B cell (primary cell): ENCODE measurements at regions not wholly inside any gene's neighbourhood (a gene's known extent, or its start where the extent isn't known, plus 50 kb on each side); places are given as distances from the start of the nearest gene placed in this dataset.

ENCODE experiments used
- ATAC-seq: fragments of 200-7000 bp; cut with Tn5 transposase; one replicate; pipeline ENCODE4 v1.10.0; 2021; ENCODE audit warnings: low read depth, mild to moderate bottlenecking, moderate number of reproducible peaks, moderate library complexity
- CTCF ChIA-PET: fragments of 350-600 bp; sonication (Branson Sonifier 250); formaldehyde crosslinking; loops from one replicate; lab custom pipeline; 2021; ENCODE audit warnings: antibody characterized with exemption, inconsistent platforms; lab: Charles Lee
- POLR2A ChIA-PET: fragments of 350-600 bp; sonication (Branson Sonifier 250); formaldehyde crosslinking; loops from one replicate; lab custom pipeline; 2021; ENCODE audit warnings: antibody characterized with exemption; lab: Charles Lee
- DNase-seq: peaks from one replicate; pipeline ENCODE4 v3.0.0; 2013
- H2AFZ ChIP-seq: 2 replicates; pipeline ENCODE4 v1.6.1; 2012; ENCODE audit warnings: mild to moderate bottlenecking, low read depth, low read length; ENCODE audit not compliant: insufficient read depth, poor library complexity, severe bottlenecking
- H3K27ac ChIP-seq, 2 donors: 1 replicate in 1 of 2; 2 replicates in 1 of 2; pipeline ENCODE4 v1.5.1; 2012 to 2013; ENCODE audit warnings: low read length in 2 of 2, mild to moderate bottlenecking in 2 of 2, moderate library complexity in 1 of 2
- H3K27me3 ChIP-seq, 4 experiments: fragments of 200-600 bp in 1 of 4; sonication (generic) in 1 of 4; replicated peaks in 1 of 4; 1 replicate in 2 of 4; 2 replicates in 2 of 4; pipeline versions ENCODE4 v1.6.1 to v1.7.0; 2013 to 2016; ENCODE audit warnings: low read length in 3 of 4, mild to moderate bottlenecking in 2 of 4, mixed read lengths in 1 of 4, moderate library complexity in 1 of 4; ENCODE audit not compliant: insufficient read depth in 4 of 4, control insufficient read depth in 3 of 4; ENCODE audit errors: control extremely low read depth in 1 of 4
- H3K36me3 ChIP-seq, 2 experiments: replicated peaks in 1 of 2; 1 replicate in 1 of 2; 2 replicates in 1 of 2; pipeline versions ENCODE4 v1.6.1 to v1.7.1; 2013; ENCODE audit warnings: low read length in 1 of 2; ENCODE audit not compliant: insufficient read depth in 2 of 2, control insufficient read depth in 1 of 2; ENCODE audit errors: control extremely low read depth in 1 of 2, extremely low read depth in 1 of 2
- H3K4me1 ChIP-seq, 2 donors: fragments of 200-600 bp in 1 of 2; sonication (generic) in 1 of 2; 1 replicate in 1 of 2; 2 replicates in 1 of 2; pipeline versions ENCODE4 v1.5.1 to v1.6.1; 2013 to 2017; ENCODE audit warnings: low read length in 2 of 2; ENCODE audit not compliant: control insufficient read depth in 2 of 2, insufficient read depth in 2 of 2
- H3K4me2 ChIP-seq: replicated peaks from 2 replicates; pipeline ENCODE3; 2012; ENCODE audit warnings: mild to moderate bottlenecking, low read depth, low read length; ENCODE audit not compliant: poor library complexity, severe bottlenecking
- H3K4me3 ChIP-seq, 5 experiments: fragments of 200-600 bp in 1 of 5; sonication (generic) in 1 of 5; 1 replicate in 3 of 5; 2 replicates in 2 of 5; pipeline versions ENCODE4 v1.5.1 to v1.7.0; 2011 to 2016; ENCODE audit warnings: low read length in 4 of 5, mild to moderate bottlenecking in 4 of 5, low read depth in 2 of 5, control low read depth in 1 of 5, moderate library complexity in 1 of 5; ENCODE audit not compliant: insufficient read depth in 1 of 5; ENCODE audit errors: control extremely low read depth in 1 of 5, extremely low read depth in 1 of 5
- H3K79me2 ChIP-seq: fragments of 200-600 bp; sonication (generic); one replicate; pipeline ENCODE4 v1.6.0; 2016; ENCODE audit warnings: low read length; ENCODE audit not compliant: control insufficient read depth, insufficient read depth
- H3K9ac ChIP-seq: fragments of 200-600 bp; sonication (generic); 2 replicates; pipeline ENCODE4 v1.6.1; 2017; ENCODE audit warnings: mild to moderate bottlenecking, low read length, moderate library complexity
- H3K9me3 ChIP-seq, 3 donors: one replicate each; pipeline versions ENCODE4 v1.6.1 to v1.7.1; 2013; ENCODE audit warnings: low read length in 2 of 3; ENCODE audit not compliant: control insufficient read depth in 2 of 3, insufficient read depth in 1 of 3; ENCODE audit errors: control extremely low read depth in 1 of 3
- H4K20me1 ChIP-seq: 2 replicates; pipeline ENCODE4 v1.6.0; 2012; ENCODE audit warnings: mild to moderate bottlenecking, low read length; ENCODE audit not compliant: insufficient read depth, control insufficient read depth, poor library complexity, severe bottlenecking
- H3K27ac Mint-ChIP-seq: one replicate; pipeline ENCODE4 v1.8.0; 2021; ENCODE audit warnings: mixed read lengths
- H3K27me3 Mint-ChIP-seq: one replicate; pipeline ENCODE4 v1.8.0; 2021; ENCODE audit warnings: mixed read lengths
- H3K4me1 Mint-ChIP-seq: one replicate; pipeline ENCODE4 v1.8.0; 2021; ENCODE audit warnings: mixed read lengths
- H3K4me3 Mint-ChIP-seq: one replicate; pipeline ENCODE4 v1.8.0; 2021; ENCODE audit warnings: mixed read lengths
- H3K9me3 Mint-ChIP-seq: one replicate; pipeline ENCODE4 v1.8.0; 2022; ENCODE audit warnings: mixed read lengths; ENCODE audit not compliant: insufficient read depth
- EZH2 ChIP-seq: IDR thresholded peaks from 2 replicates; pipeline ENCODE4 v1.6.1; 2012; ENCODE audit warnings: borderline replicate concordance, low read depth, mild to moderate bottlenecking, moderate library complexity, low read length; ENCODE audit not compliant: insufficient read depth, poor library complexity, severe bottlenecking
- WGBS: methylation state at CpG from one replicate; pipeline ENCODE4 v1.1.5; 2013; ENCODE audit warnings: missing lambda C conversion rate; ENCODE audit not compliant: insufficient coverage; 5-methylcytosine and 5-hydroxymethylcytosine counted together
- intact Hi-C: fragments of 100-400 bp; cut with micrococcal nuclease; formaldehyde crosslinking; loops from one replicate; pipeline ENCODE4 v1.10.0; 2022
- TF ChIP-seq, protein P1 (sequence below): fragments of 200-600 bp; IDR thresholded peaks from one replicate; pipeline ENCODE4 v1.8.0; 2022; ENCODE audit warnings: antibody characterized with exemption, mild to moderate bottlenecking

DNA sequence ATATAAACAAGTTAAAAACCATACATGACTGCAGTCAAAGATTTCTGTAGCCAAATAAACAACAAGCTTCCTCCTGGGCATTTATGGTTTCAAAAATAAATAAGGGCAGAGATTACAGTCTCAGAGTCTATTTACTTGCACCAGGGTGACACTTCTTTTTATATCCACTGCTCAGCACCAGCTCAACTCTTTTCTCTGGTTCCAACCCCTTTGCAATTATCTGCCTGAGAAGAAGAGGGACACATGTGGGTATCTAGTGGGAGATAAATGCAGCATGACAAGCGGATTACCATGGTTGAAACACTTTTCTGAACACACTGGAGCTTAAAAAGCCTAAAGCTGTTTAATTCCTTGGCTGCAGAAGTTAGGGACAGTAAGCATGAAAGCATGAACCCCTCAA lies 311.5 kb downstream of the CNTN3 start:
- no peaks in the 10 kb centered on the region for H3K4me1 Mint-ChIP-seq
- Histone ChIP-seq H3K9ac (no peak overlapping the region), H3K4me2 (no peak overlapping the region), H3K79me2 (no peaks in the 10 kb centered on the region), H4K20me1 (no peaks in the 10 kb centered on the region), H3K27ac (no peak overlapping the region), H3K4me3 (no peak overlapping the region), H2AFZ (no peak overlapping the region), H3K36me3 (no peaks in the 10 kb centered on the region), H3K4me1 (no peaks in the 10 kb centered on the region), H3K9me3 (no peaks in the 10 kb centered on the region), H3K27me3 (no peaks in the 10 kb centered on the region)
- H3K9me3 Mint-ChIP-seq, result no peaks in the 10 kb centered on the region
- CTCF ChIA-PET, result no interaction called here
- 100% methylated on average over 1 of the region's 1 CpG for WGBS
- H3K4me3 Mint-ChIP-seq, result no peak overlapping the region
- H3K27ac Mint-ChIP-seq, result no peak overlapping the region
- POLR2A ChIA-PET, result no interaction called here
- no peak for TF ChIP-seq EZH2
- TF ChIP-seq, protein P1, sequence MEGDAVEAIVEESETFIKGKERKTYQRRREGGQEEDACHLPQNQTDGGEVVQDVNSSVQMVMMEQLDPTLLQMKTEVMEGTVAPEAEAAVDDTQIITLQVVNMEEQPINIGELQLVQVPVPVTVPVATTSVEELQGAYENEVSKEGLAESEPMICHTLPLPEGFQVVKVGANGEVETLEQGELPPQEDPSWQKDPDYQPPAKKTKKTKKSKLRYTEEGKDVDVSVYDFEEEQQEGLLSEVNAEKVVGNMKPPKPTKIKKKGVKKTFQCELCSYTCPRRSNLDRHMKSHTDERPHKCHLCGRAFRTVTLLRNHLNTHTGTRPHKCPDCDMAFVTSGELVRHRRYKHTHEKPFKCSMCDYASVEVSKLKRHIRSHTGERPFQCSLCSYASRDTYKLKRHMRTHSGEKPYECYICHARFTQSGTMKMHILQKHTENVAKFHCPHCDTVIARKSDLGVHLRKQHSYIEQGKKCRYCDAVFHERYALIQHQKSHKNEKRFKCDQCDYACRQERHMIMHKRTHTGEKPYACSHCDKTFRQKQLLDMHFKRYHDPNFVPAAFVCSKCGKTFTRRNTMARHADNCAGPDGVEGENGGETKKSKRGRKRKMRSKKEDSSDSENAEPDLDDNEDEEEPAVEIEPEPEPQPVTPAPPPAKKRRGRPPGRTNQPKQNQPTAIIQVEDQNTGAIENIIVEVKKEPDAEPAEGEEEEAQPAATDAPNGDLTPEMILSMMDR, result no peak
- no peak for ATAC-seq
- DNase-seq, result no peak
- intact Hi-C loops, result no loop called here
- no peaks in the 10 kb centered on the region for H3K27me3 Mint-ChIP-seq

GRCh38 chr3:74302281-74302680 lies 312.2 kb downstream of the CNTN3 start:
- H3K79me2 ChIP-seq, result no peaks in the 10 kb centered on the region
- H4K20me1 ChIP-seq, result no peaks in the 10 kb centered on the region
- no peak overlapping the region for H3K4me3 ChIP-seq
- TF ChIP-seq EZH2, result no peak
- TF ChIP-seq, protein P1, result no peak
- DNase-seq, result no peak
- no peaks in the 10 kb centered on the region for H3K9me3 Mint-ChIP-seq
- H3K4me1 Mint-ChIP-seq, result no peaks in the 10 kb centered on the region
- no peak overlapping the region for H3K27ac ChIP-seq
- no peaks in the 10 kb centered on the region for H3K4me1 ChIP-seq
- POLR2A ChIA-PET, result no interaction called here
- no peaks in the 10 kb centered on the region for H3K36me3 ChIP-seq
- H3K27ac Mint-ChIP-seq, result no peak overlapping the region
- H3K27me3 Mint-ChIP-seq, result no peaks in the 10 kb centered on the region
- no peaks in the 10 kb centered on the region for H3K9me3 ChIP-seq
- no CpG with 5 or more reads among the region's 1 CpG for WGBS
- CTCF ChIA-PET, result no interaction called here
- no peak overlapping the region for H3K4me3 Mint-ChIP-seq
- H3K4me2 ChIP-seq, result no peak overlapping the region
- H3K9ac ChIP-seq, result no peak overlapping the region
- H2AFZ ChIP-seq, result no peak overlapping the region
- no peak for ATAC-seq
- H3K27me3 ChIP-seq, result no peaks in the 10 kb centered on the region
- intact Hi-C loops, result no loop called here
